ENCODE measurements at regions not wholly inside any gene's neighbourhood (a gene's known extent, or its start where the extent isn't known, plus 50 kb on each side); places are given as distances from the start of the nearest gene placed in this dataset.

DNA sequence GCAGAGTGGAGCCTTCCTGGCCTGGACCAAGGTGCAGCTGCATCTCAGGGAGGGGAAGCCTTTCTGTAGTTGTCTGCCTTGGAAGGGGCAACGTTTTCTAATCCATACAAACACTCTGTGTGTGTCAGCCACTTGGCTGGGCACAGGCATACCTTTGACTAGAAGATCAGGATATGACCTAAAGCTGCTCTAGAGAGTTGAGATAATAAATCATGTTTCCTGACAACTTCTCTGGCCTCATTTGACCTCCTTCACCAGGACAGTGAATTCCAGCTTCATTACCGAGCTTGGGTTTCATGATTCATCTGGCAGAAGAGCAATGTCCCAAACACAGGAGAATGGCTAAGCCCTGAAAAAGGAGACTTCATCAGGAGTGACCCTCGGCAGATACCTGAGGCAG is 89.6 kb upstream of the KIT start:
- TF ChIP-seq, protein P1, sequence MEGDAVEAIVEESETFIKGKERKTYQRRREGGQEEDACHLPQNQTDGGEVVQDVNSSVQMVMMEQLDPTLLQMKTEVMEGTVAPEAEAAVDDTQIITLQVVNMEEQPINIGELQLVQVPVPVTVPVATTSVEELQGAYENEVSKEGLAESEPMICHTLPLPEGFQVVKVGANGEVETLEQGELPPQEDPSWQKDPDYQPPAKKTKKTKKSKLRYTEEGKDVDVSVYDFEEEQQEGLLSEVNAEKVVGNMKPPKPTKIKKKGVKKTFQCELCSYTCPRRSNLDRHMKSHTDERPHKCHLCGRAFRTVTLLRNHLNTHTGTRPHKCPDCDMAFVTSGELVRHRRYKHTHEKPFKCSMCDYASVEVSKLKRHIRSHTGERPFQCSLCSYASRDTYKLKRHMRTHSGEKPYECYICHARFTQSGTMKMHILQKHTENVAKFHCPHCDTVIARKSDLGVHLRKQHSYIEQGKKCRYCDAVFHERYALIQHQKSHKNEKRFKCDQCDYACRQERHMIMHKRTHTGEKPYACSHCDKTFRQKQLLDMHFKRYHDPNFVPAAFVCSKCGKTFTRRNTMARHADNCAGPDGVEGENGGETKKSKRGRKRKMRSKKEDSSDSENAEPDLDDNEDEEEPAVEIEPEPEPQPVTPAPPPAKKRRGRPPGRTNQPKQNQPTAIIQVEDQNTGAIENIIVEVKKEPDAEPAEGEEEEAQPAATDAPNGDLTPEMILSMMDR (IDR thresholded peaks at IDR 0.05; ENCODE audit: unreplicated experiment) = no peak
- ChIA-PET CTCF (interaction anchor here (0.7 kb wide), 1 partner anchor 394 kb away, joined by 3 read pairs; no protein-coding TSS in a partner anchor), POLR2A (interaction anchor here (1.0 kb wide), 1 partner anchor 11 kb away, joined by 4 read pairs; no protein-coding TSS in a partner anchor)
- peaks cover 9% of the 10 kb centered on the region for H3K4me1 Mint-ChIP-seq (ENCODE audit: insufficient read depth, unreplicated experiment)
- no peaks in the 10 kb centered on the region for H3K27me3 Mint-ChIP-seq (ENCODE audit: insufficient read depth, unreplicated experiment)
- peak; percentile 55 for DNase-seq (ENCODE audit: unreplicated experiment)
- BruUV-seq (replicated peaks) = no TSS peak
- no peaks in the 10 kb centered on the region for H3K36me3 Mint-ChIP-seq (ENCODE audit: insufficient read depth, unreplicated experiment)
- no peaks in the 10 kb centered on the region for H3K9me3 Mint-ChIP-seq (ENCODE audit: unreplicated experiment)
- H3K4me3 Mint-ChIP-seq (ENCODE audit: unreplicated experiment) = no peak overlapping the region
- intact Hi-C loops (cut with micrococcal nuclease) = no loop called here
- no peak overlapping the region for H3K27ac Mint-ChIP-seq (ENCODE audit: low read depth, unreplicated experiment)

DNA sequence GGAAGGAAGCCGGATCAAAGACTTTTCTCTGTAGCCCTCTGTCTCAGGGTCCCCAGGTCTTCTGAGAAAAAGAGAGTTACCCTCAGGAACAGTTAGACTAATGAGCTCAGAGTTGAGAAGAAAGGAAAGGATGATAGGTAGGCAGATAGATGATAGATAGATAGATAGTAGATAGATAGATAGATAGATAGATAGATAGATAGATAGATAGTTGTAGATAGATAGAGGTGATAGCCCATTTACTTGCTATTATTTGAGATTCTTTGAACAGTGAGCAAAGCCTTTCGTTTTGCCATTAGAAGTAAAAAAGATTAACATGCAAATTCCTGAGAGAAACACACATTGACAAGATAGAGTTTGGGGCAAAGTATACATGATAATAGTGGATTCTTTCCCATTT is 86.9 kb upstream of the KIT start:
- no TSS peak for BruUV-seq (replicated peaks)
- ChIA-PET CTCF (no interaction called here), POLR2A (no interaction called here)
- H3K27me3 Mint-ChIP-seq (ENCODE audit: insufficient read depth, unreplicated experiment) = no peaks in the 10 kb centered on the region
- no peak for DNase-seq (ENCODE audit: unreplicated experiment)
- intact Hi-C loops (cut with micrococcal nuclease) = no loop called here
- H3K9me3 Mint-ChIP-seq (ENCODE audit: unreplicated experiment) = no peaks in the 10 kb centered on the region
- peaks cover 9% of the 10 kb centered on the region for H3K4me1 Mint-ChIP-seq (ENCODE audit: insufficient read depth, unreplicated experiment)
- no peak overlapping the region for H3K27ac Mint-ChIP-seq (ENCODE audit: low read depth, unreplicated experiment)
- TF ChIP-seq, protein P1 (IDR thresholded peaks at IDR 0.05; ENCODE audit: unreplicated experiment) = no peak
- no peak overlapping the region for H3K4me3 Mint-ChIP-seq (ENCODE audit: unreplicated experiment)
- no peaks in the 10 kb centered on the region for H3K36me3 Mint-ChIP-seq (ENCODE audit: insufficient read depth, unreplicated experiment)

DNA sequence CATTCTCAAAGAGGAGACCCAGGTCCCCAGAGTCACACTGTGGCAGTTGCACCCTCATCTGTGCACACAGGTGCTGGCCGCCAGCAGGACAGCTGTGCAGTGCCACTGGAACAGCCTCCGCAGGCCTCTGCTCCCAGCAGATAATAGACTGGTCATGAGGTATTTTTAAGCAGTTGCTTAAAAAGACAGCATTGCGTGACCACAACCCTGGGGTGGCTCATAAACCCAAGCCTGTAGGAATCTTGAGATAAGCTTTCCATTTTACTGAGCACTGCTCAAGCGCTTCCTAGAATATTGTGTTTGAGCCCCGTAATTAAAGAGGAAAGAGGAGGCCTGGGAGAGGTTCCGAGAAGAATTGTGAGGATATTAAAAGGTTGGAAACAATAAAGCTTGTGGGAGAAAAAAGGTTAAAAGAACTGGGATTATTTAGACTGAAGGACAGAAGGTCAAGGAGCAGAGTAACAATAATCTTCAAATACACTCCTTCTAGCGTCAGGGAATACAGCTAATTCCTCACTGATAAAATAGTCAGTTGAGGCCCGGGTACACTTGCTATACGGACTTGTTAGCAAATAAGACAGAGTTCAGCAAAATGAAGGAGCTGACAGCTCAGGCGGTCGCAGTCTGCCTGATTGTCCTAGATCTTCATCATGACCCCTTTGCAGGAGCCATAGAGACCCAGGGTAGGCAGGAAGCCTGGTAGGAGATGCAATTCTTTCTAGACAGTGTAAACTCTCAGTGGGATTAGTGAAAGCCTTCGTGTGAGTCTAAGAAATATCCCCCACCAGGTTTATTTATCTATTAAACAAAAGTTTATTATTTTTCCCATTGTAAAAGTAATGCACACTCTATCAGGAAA is 86.2 kb upstream of the KIT start:
- CTCF ChIA-PET = interaction anchor here (0.7 kb wide), 1 partner anchor 16 kb away, joined by 3 read pairs; no protein-coding TSS in a partner anchor
- Mint-ChIP-seq H3K4me1 (ENCODE audit: insufficient read depth, unreplicated experiment) (peaks cover 9% of the 10 kb centered on the region), H3K36me3 (ENCODE audit: insufficient read depth, unreplicated experiment) (no peaks in the 10 kb centered on the region)

DNA sequence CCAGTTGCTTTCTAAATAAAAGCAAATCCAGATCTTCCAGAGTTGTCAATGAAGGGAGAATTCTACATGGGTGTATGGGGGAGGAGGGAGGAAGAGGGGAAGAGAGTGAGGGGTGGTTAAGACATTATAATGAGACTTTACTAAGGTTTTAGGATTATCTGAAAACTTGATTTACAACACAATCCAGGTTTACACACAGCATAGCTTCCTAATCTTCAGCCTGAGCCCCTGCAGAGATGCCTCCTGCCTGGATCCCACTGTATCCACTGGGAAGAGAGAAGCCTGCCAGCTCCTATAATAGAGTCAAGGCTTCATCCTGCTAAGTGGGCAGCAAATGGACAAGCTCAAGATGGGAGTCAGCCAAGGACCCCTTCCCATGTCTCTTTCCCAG is 85.6 kb upstream of the KIT start:
- Mint-ChIP-seq H3K4me1 (ENCODE audit: insufficient read depth, unreplicated experiment) (peaks cover 9% of the 10 kb centered on the region), H3K9me3 (ENCODE audit: unreplicated experiment) (no peaks in the 10 kb centered on the region), H3K4me3 (ENCODE audit: unreplicated experiment) (no peak overlapping the region), H3K36me3 (ENCODE audit: insufficient read depth, unreplicated experiment) (no peaks in the 10 kb centered on the region), H3K27me3 (ENCODE audit: insufficient read depth, unreplicated experiment) (no peaks in the 10 kb centered on the region), H3K27ac (ENCODE audit: low read depth, unreplicated experiment) (no peak overlapping the region)
- POLR2A ChIA-PET = no interaction called here
- TF ChIP-seq, protein P1 (IDR thresholded peaks at IDR 0.05; ENCODE audit: unreplicated experiment) = no peak
- BruUV-seq (replicated peaks) = no TSS peak
- intact Hi-C loops (cut with micrococcal nuclease) = no loop called here
- no peak for DNase-seq (ENCODE audit: unreplicated experiment)
- CTCF ChIA-PET = interaction anchor here (0.7 kb wide), 1 partner anchor 16 kb away, joined by 3 read pairs; no protein-coding TSS in a partner anchor

More for the DNA sequence above, 86.2 kb upstream of the KIT start:
- TF ChIP-seq, protein P1 (IDR thresholded peaks at IDR 0.05; ENCODE audit: unreplicated experiment) = no peak
- intact Hi-C loops (cut with micrococcal nuclease) = no loop called here
- BruUV-seq (replicated peaks) = no TSS peak
- H3K27ac Mint-ChIP-seq (ENCODE audit: low read depth, unreplicated experiment) = no peak overlapping the region
- POLR2A ChIA-PET = no interaction called here
- no peaks in the 10 kb centered on the region for H3K27me3 Mint-ChIP-seq (ENCODE audit: insufficient read depth, unreplicated experiment)
- no peak overlapping the region for H3K4me3 Mint-ChIP-seq (ENCODE audit: unreplicated experiment)
- H3K9me3 Mint-ChIP-seq (ENCODE audit: unreplicated experiment) = no peaks in the 10 kb centered on the region
- DNase-seq (ENCODE audit: unreplicated experiment) = no peak
